ENCODE measurements at regions not wholly inside any gene's neighbourhood (a gene's known extent, or its start where the extent isn't known, plus 50 kb on each side); places are given as distances from the start of the nearest gene placed in this dataset.

- no peak for DNase-seq (ENCODE audit: low read depth)
- no peak for TF ChIP-seq CTCF (IDR thresholded peaks at IDR 0.05; ENCODE audit: insufficient read depth, low read depth, low read length, missing control alignments)
- no peak overlapping the region for H3K4me3 ChIP-seq (ENCODE audit: low read length)
These were observed 682.4 kb upstream of the GRIA3 start for GRCh38 chrX:122501652-122502051.

GRCh38 chrX:122504026-122504425 lies 680.1 kb upstream of the GRIA3 start:
- DNase-seq (ENCODE audit: low read depth): peak; percentile 21
- TF ChIP-seq CTCF (IDR thresholded peaks at IDR 0.05; ENCODE audit: insufficient read depth, low read depth, low read length, missing control alignments): no peak
- no peak overlapping the region for H3K4me3 ChIP-seq (ENCODE audit: low read length)

GRCh38 chrX:122512561-122513072 lies 671.5 kb upstream of the GRIA3 start:
- H3K4me3 ChIP-seq (ENCODE audit: low read length): no peak overlapping the region
- DNase-seq (ENCODE audit: low read depth): peak; percentile 45
- no peak for TF ChIP-seq CTCF (IDR thresholded peaks at IDR 0.05; ENCODE audit: insufficient read depth, low read depth, low read length, missing control alignments)

- DNase-seq (ENCODE audit: low read depth): peak; percentile 11
- H3K4me3 ChIP-seq (ENCODE audit: low read length): no peak overlapping the region
- no peak for TF ChIP-seq CTCF (IDR thresholded peaks at IDR 0.05; ENCODE audit: insufficient read depth, low read depth, low read length, missing control alignments)
These were observed 666.3 kb upstream of the GRIA3 start for GRCh38 chrX:122517786-122518185.

- no peak overlapping the region for H3K4me3 ChIP-seq (ENCODE audit: low read length)
- TF ChIP-seq CTCF (IDR thresholded peaks at IDR 0.05; ENCODE audit: insufficient read depth, low read depth, low read length, missing control alignments): no peak
- no peak for DNase-seq (ENCODE audit: low read depth)
These were observed 638.3 kb upstream of the GRIA3 start for GRCh38 chrX:122545778-122546177.

- TF ChIP-seq CTCF (IDR thresholded peaks at IDR 0.05; ENCODE audit: insufficient read depth, low read depth, low read length, missing control alignments): no peak
- H3K4me3 ChIP-seq (ENCODE audit: low read length): no peak overlapping the region
- peak; percentile 48 for DNase-seq (ENCODE audit: low read depth)
These were observed 637.8 kb upstream of the GRIA3 start for GRCh38 chrX:122546269-122546668.

GRCh38 chrX:122552286-122552800 lies 631.7 kb upstream of the GRIA3 start:
- H3K4me3 ChIP-seq (ENCODE audit: low read length): no peak overlapping the region
- TF ChIP-seq CTCF (IDR thresholded peaks at IDR 0.05; ENCODE audit: insufficient read depth, low read depth, low read length, missing control alignments): no peak
- peak; percentile 41 for DNase-seq (ENCODE audit: low read depth)
